Astrocyte (in vitro differentiated cells and primary cell): ENCODE measurements at regions not wholly inside any gene's neighbourhood (a gene's known extent, or its start where the extent isn't known, plus 50 kb on each side); places are given as distances from the start of the nearest gene placed in this dataset.

Experiments
- CTCF ChIP-seq: IDR thresholded peaks from 2 replicates; pipeline ENCODE4 v1.5.1; 2011; ENCODE audit warnings: low read depth, mild to moderate bottlenecking, inconsistent platforms, low read length, moderate library complexity; ENCODE audit not compliant: insufficient read depth
- EZH2 ChIP-seq: IDR thresholded peaks from 2 replicates; pipeline ENCODE4 v1.6.1; 2012; ENCODE audit warnings: mild to moderate bottlenecking, low read length, inconsistent platforms; ENCODE audit not compliant: insufficient read depth

GRCh38 chr2:18299423-18300212 is 260.8 kb downstream of the RDH14 start:
- TF ChIP-seq CTCF (no peak), EZH2 (no peak)
